ENCODE measurements at regions not wholly inside any gene's neighbourhood (a gene's known extent, or its start where the extent isn't known, plus 50 kb on each side); places are given as distances from the start of the nearest gene placed in this dataset.
A peak's percentile ranks its signal among the peaks of the same experiment; 100 is the strongest.
"Not testable (repeated sequence)": the region's sequence is repeated elsewhere in the genome, so short reads cannot be mapped to it uniquely, and the experiment has no call there.

GRCh38 chr3:181239441-181239840 is 249.9 kb upstream of the DNAJC19 start:
- DNase-seq = no peak

GRCh38 chr3:181230258-181230657 is 240.7 kb upstream of the DNAJC19 start:
- DNase-seq = no peak

- DNase-seq = no peak
Measured at GRCh38 chr3:181213347-181213746, 223.8 kb upstream of the DNAJC19 start.

GRCh38 chr3:181212271-181212670 is 222.7 kb upstream of the DNAJC19 start:
- no peak for DNase-seq

GRCh38 chr3:181210275-181210674 is 220.7 kb upstream of the DNAJC19 start:
- DNase-seq = peak; percentile 11

GRCh38 chr3:181189556-181189955 is 200.0 kb upstream of the DNAJC19 start:
- DNase-seq = no peak

GRCh38 chr3:181183764-181184163 is 194.2 kb upstream of the DNAJC19 start:
- no peak for DNase-seq

- not testable (repeated sequence) for DNase-seq
Measured at GRCh38 chr3:181183057-181183456, 193.5 kb upstream of the DNAJC19 start.

- no peak for DNase-seq
Measured at GRCh38 chr3:181178991-181179390, 189.5 kb upstream of the DNAJC19 start.

GRCh38 chr3:181176601-181177000 is 187.1 kb upstream of the DNAJC19 start:
- peak; percentile 67 for DNase-seq

- DNase-seq = no peak
Measured at GRCh38 chr3:181174676-181175233, 185.2 kb upstream of the DNAJC19 start.

GRCh38 chr3:181174022-181174421 is 184.5 kb upstream of the DNAJC19 start:
- DNase-seq = no peak

- no peak for DNase-seq
Measured at GRCh38 chr3:181173227-181173626, 183.7 kb upstream of the DNAJC19 start.

- no peak for DNase-seq
Measured at GRCh38 chr3:181134873-181135272, 145.3 kb upstream of the DNAJC19 start.

- DNase-seq = no peak
Measured at GRCh38 chr3:181133832-181134231, 144.3 kb upstream of the DNAJC19 start.

GRCh38 chr3:181105646-181106045 is 116.1 kb upstream of the DNAJC19 start:
- no peak for DNase-seq

GRCh38 chr3:181103605-181104004 is 114.1 kb upstream of the DNAJC19 start:
- DNase-seq = peak; percentile 67

GRCh38 chr3:181086011-181086410 is 96.5 kb upstream of the DNAJC19 start:
- no peak for DNase-seq

- DNase-seq = no peak
Measured at GRCh38 chr3:181081930-181082329, 92.4 kb upstream of the DNAJC19 start.

GRCh38 chr3:181076558-181076957 is 87.0 kb upstream of the DNAJC19 start:
- no peak for DNase-seq

GRCh38 chr3:181075098-181075497 is 85.6 kb upstream of the DNAJC19 start:
- DNase-seq = no peak

- DNase-seq = no peak
Measured at GRCh38 chr3:181066143-181067087, 76.9 kb upstream of the DNAJC19 start.

- no peak for DNase-seq
Measured at GRCh38 chr3:181056136-181056732, 66.7 kb upstream of the DNAJC19 start.

- DNase-seq = no peak
Measured at GRCh38 chr3:181054538-181054937, 65.0 kb upstream of the DNAJC19 start.
